GM23338 (cell line): ENCODE measurements at regions not wholly inside any gene's neighbourhood (a gene's known extent, or its start where the extent isn't known, plus 50 kb on each side); places are given as distances from the start of the nearest gene placed in this dataset.

Source experiments
- ATAC-seq: fragments of 200-7000 bp; cut with Tn5 transposase; 3 replicates; pipeline ENCODE4 v1.9.1; 2020
- DNase-seq: peaks from one replicate; pipeline ENCODE4 v3.0.0-alpha.2; 2015; ENCODE audit warnings: low spot score
- H2AFZ ChIP-seq: fragments of 200-600 bp; sonication (generic); 2 replicates; pipeline ENCODE4 v1.8.0; 2016; ENCODE audit warnings: antibody characterized with exemption, mild to moderate bottlenecking, moderate library complexity
- H3F3A ChIP-seq: fragments of 200-600 bp; sonication (generic); replicated peaks from 2 replicates; pipeline ENCODE4 v1.8.0; 2017; ENCODE audit warnings: antibody characterized with exemption, mixed run types, low read depth
- H3K27ac ChIP-seq: fragments of 200-600 bp; sonication (generic); 2 replicates; pipeline ENCODE4 v1.6.1; 2016; ENCODE audit warnings: low read depth
- H3K27me3 ChIP-seq: fragments of 200-600 bp; sonication (generic); 2 replicates; pipeline ENCODE4 v1.8.0; 2016; ENCODE audit warnings: mild to moderate bottlenecking, mixed run types, moderate library complexity; ENCODE audit not compliant: insufficient read depth
- H3K36me3 ChIP-seq: fragments of 200-600 bp; sonication (generic); 2 replicates; pipeline ENCODE4 v1.8.0; 2016; ENCODE audit warnings: mild to moderate bottlenecking; ENCODE audit not compliant: insufficient read depth
- H3K4me1 ChIP-seq: fragments of 200-600 bp; sonication (generic); 2 replicates; pipeline ENCODE4 v1.8.0; 2016; ENCODE audit warnings: mild to moderate bottlenecking, moderate library complexity; ENCODE audit not compliant: insufficient read depth
- H3K4me2 ChIP-seq: fragments of 200-600 bp; sonication (generic); 2 replicates; pipeline ENCODE4 v1.7.1; 2017; ENCODE audit warnings: mixed run types
- H3K4me3 ChIP-seq: fragments of 200-600 bp; sonication (generic); 2 replicates; pipeline ENCODE4 v1.6.1; 2016; ENCODE audit warnings: mixed run types
- H3K79me2 ChIP-seq: fragments of 200-600 bp; sonication (generic); replicated peaks from 2 replicates; pipeline ENCODE4 v1.8.0; 2017; ENCODE audit warnings: mild to moderate bottlenecking; ENCODE audit not compliant: insufficient read depth
- H3K9me2 ChIP-seq: fragments of 200-600 bp; sonication (generic); 2 replicates; pipeline ENCODE4 v1.8.0; 2017; ENCODE audit not compliant: insufficient read depth
- H4K20me1 ChIP-seq: fragments of 200-600 bp; sonication (generic); replicated peaks from 2 replicates; pipeline ENCODE4 v1.8.0; 2017; ENCODE audit warnings: mild to moderate bottlenecking; ENCODE audit not compliant: insufficient read depth
- H3K27ac Mint-ChIP-seq: 2 replicates; pipeline ENCODE4 v1.8.0; 2020; ENCODE audit warnings: inconsistent platforms, mild to moderate bottlenecking, moderate library complexity, mixed read lengths
- H3K27me3 Mint-ChIP-seq: 3 replicates; pipeline ENCODE4 v1.8.0; 2022; ENCODE audit warnings: low read depth, mild to moderate bottlenecking, moderate library complexity, mixed read lengths, inconsistent platforms; ENCODE audit not compliant: insufficient read depth, poor library complexity
- H3K36me3 Mint-ChIP-seq: 3 replicates; pipeline ENCODE4 v1.8.0; 2021; ENCODE audit warnings: low read depth, mild to moderate bottlenecking, inconsistent platforms, moderate library complexity, mixed read lengths
- H3K4me1 Mint-ChIP-seq: 3 replicates; pipeline ENCODE4 v1.8.0; 2020; ENCODE audit warnings: mild to moderate bottlenecking, inconsistent platforms, mixed read lengths
- H3K4me3 Mint-ChIP-seq: 3 replicates; pipeline ENCODE4 v1.8.0; 2021; ENCODE audit warnings: moderate library complexity, mild to moderate bottlenecking, inconsistent platforms, mixed read lengths
- H3K9me3 Mint-ChIP-seq: 3 replicates; pipeline ENCODE4 v1.8.0; 2020; ENCODE audit warnings: moderate library complexity, mild to moderate bottlenecking, inconsistent platforms, mixed read lengths
- EZH2 ChIP-seq: fragments of 200-600 bp; sonication (generic); IDR thresholded peaks from one replicate; pipeline ENCODE4 v1.8.0; 2017; ENCODE audit warnings: antibody characterized with exemption, mild to moderate bottlenecking, low read depth; ENCODE audit not compliant: unreplicated experiment
- EZH2phosphoT487 ChIP-seq: fragments of 200-600 bp; sonication (generic); IDR thresholded peaks from one replicate; pipeline ENCODE4 v1.8.1; 2018; ENCODE audit warnings: antibody characterized with exemption; ENCODE audit not compliant: unreplicated experiment
- JUNB ChIP-seq: IDR thresholded peaks from one replicate; pipeline ENCODE4 v1.6.1; 2016; ENCODE audit warnings: antibody characterized with exemption; ENCODE audit not compliant: unreplicated experiment
- NANOG ChIP-seq: IDR thresholded peaks from 2 replicates; pipeline ENCODE4 v1.6.1; 2016; ENCODE audit warnings: antibody characterized with exemption, borderline replicate concordance
- POLR2AphosphoS5 ChIP-seq: IDR thresholded peaks from 2 replicates; pipeline ENCODE4 v1.6.1; 2016; ENCODE audit warnings: antibody characterized with exemption, low read depth
- STAT1 ChIP-seq: IDR thresholded peaks from one replicate; pipeline ENCODE4 v1.6.1; 2016; ENCODE audit warnings: antibody characterized with exemption; ENCODE audit not compliant: unreplicated experiment
- ZNF114 ChIP-seq: fragments of 250-450 bp; sonication (Bioruptor Pico); IDR thresholded peaks from 2 replicates; pipeline ENCODE4 v1.5.0; 2020; ENCODE audit warnings: mild to moderate bottlenecking, moderate library complexity
- ZNF331 ChIP-seq: fragments of 250-450 bp; sonication (Bioruptor Pico); IDR thresholded peaks from 2 replicates; pipeline ENCODE4 v1.5.0; 2020; ENCODE audit warnings: low read depth, mild to moderate bottlenecking, moderate library complexity
- TF ChIP-seq, protein P1 (sequence below): fragments of 250-450 bp; sonication (Bioruptor Pico); IDR thresholded peaks from 2 replicates; pipeline ENCODE4 v1.5.0; 2020; ENCODE audit warnings: mild to moderate bottlenecking, moderate library complexity
- TF ChIP-seq, protein P2 (sequence below), 2 experiments: fragments of 200-600 bp in 1 of 2; sonication (generic) in 1 of 2; conservative IDR thresholded peaks; 2 replicates each; pipeline versions ENCODE4 v1.5.1 to v1.6.1; 2016 to 2017; ENCODE audit warnings: antibody characterized with exemption in 2 of 2, low read depth in 2 of 2, mild to moderate bottlenecking in 2 of 2, moderate library complexity in 1 of 2
- TF ChIP-seq, protein P3 (sequence below): IDR thresholded peaks from one replicate; pipeline ENCODE4 v1.6.1; 2018; ENCODE audit warnings: antibody characterized with exemption; ENCODE audit not compliant: unreplicated experiment

DNA sequence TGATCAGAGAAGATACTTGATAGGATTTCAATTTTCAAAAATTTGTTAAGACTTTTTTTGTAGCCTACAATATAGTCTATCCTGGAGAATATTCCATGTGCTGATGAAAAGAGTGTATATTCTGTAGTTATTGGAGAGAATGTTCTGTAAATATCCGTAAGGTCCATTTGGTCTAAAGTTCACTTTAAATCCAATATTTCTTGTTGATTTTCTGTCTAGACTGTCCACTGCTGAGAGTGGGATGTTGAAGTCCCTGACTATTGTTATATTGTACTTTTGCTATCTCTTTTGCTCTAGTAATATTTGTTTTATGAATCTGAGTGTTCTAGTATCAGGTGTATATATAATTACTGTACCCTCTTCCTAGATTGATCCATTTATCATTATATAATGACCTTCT, 406.2 kb upstream of the CNTN4 start:
- H3K27ac Mint-ChIP-seq: no peak overlapping the region
- ATAC-seq: no peak
- H3K79me2 ChIP-seq: no peaks in the 10 kb centered on the region
- H3K4me3 Mint-ChIP-seq: no peak overlapping the region
- H3K4me2 ChIP-seq: no peak overlapping the region
- no peaks in the 10 kb centered on the region for H3K36me3 ChIP-seq
- peaks cover 21% of the 10 kb centered on the region; the same call in 2 of the 3 replicates for H3K36me3 Mint-ChIP-seq
- TF ChIP-seq POLR2AphosphoS5 (no peak), ZNF331 (no peak), NANOG (no peak), JUNB (no peak), EZH2phosphoT487 (no peak), EZH2 (no peak), STAT1 (no peak), ZNF114 (no peak)
- TF ChIP-seq, protein P1, sequence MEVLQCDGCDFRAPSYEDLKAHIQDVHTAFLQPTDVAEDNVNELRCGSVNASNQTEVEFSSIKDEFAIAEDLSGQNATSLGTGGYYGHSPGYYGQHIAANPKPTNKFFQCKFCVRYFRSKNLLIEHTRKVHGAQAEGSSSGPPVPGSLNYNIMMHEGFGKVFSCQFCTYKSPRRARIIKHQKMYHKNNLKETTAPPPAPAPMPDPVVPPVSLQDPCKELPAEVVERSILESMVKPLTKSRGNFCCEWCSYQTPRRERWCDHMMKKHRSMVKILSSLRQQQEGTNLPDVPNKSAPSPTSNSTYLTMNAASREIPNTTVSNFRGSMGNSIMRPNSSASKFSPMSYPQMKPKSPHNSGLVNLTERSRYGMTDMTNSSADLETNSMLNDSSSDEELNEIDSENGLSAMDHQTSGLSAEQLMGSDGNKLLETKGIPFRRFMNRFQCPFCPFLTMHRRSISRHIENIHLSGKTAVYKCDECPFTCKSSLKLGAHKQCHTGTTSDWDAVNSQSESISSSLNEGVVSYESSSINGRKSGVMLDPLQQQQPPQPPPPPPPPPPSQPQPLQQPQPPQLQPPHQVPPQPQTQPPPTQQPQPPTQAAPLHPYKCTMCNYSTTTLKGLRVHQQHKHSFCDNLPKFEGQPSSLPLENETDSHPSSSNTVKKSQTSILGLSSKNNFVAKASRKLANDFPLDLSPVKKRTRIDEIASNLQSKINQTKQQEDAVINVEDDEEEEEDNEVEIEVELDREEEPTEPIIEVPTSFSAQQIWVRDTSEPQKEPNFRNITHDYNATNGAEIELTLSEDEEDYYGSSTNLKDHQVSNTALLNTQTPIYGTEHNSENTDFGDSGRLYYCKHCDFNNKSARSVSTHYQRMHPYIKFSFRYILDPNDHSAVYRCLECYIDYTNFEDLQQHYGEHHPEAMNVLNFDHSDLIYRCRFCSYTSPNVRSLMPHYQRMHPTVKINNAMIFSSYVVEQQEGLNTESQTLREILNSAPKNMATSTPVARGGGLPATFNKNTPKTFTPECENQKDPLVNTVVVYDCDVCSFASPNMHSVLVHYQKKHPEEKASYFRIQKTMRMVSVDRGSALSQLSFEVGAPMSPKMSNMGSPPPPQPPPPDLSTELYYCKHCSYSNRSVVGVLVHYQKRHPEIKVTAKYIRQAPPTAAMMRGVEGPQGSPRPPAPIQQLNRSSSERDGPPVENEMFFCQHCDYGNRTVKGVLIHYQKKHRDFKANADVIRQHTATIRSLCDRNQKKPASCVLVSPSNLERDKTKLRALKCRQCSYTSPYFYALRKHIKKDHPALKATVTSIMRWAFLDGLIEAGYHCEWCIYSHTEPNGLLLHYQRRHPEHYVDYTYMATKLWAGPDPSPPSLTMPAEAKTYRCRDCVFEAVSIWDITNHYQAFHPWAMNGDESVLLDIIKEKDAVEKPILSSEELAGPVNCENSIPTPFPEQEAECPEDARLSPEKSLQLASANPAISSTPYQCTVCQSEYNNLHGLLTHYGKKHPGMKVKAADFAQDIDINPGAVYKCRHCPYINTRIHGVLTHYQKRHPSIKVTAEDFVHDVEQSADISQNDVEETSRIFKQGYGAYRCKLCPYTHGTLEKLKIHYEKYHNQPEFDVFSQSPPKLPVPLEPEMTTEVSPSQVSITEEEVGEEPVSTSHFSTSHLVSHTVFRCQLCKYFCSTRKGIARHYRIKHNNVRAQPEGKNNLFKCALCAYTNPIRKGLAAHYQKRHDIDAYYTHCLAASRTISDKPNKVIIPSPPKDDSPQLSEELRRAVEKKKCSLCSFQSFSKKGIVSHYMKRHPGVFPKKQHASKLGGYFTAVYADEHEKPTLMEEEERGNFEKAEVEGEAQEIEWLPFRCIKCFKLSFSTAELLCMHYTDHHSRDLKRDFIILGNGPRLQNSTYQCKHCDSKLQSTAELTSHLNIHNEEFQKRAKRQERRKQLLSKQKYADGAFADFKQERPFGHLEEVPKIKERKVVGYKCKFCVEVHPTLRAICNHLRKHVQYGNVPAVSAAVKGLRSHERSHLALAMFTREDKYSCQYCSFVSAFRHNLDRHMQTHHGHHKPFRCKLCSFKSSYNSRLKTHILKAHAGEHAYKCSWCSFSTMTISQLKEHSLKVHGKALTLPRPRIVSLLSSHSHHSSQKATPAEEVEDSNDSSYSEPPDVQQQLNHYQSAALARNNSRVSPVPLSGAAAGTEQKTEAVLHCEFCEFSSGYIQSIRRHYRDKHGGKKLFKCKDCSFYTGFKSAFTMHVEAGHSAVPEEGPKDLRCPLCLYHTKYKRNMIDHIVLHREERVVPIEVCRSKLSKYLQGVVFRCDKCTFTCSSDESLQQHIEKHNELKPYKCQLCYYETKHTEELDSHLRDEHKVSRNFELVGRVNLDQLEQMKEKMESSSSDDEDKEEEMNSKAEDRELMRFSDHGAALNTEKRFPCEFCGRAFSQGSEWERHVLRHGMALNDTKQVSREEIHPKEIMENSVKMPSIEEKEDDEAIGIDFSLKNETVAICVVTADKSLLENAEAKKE: no peak
- TF ChIP-seq, protein P2, sequence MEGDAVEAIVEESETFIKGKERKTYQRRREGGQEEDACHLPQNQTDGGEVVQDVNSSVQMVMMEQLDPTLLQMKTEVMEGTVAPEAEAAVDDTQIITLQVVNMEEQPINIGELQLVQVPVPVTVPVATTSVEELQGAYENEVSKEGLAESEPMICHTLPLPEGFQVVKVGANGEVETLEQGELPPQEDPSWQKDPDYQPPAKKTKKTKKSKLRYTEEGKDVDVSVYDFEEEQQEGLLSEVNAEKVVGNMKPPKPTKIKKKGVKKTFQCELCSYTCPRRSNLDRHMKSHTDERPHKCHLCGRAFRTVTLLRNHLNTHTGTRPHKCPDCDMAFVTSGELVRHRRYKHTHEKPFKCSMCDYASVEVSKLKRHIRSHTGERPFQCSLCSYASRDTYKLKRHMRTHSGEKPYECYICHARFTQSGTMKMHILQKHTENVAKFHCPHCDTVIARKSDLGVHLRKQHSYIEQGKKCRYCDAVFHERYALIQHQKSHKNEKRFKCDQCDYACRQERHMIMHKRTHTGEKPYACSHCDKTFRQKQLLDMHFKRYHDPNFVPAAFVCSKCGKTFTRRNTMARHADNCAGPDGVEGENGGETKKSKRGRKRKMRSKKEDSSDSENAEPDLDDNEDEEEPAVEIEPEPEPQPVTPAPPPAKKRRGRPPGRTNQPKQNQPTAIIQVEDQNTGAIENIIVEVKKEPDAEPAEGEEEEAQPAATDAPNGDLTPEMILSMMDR (conservative IDR thresholded peaks at IDR 0.05; ENCODE audit: low read depth in 2 of 2): no peak
- TF ChIP-seq, protein P3, sequence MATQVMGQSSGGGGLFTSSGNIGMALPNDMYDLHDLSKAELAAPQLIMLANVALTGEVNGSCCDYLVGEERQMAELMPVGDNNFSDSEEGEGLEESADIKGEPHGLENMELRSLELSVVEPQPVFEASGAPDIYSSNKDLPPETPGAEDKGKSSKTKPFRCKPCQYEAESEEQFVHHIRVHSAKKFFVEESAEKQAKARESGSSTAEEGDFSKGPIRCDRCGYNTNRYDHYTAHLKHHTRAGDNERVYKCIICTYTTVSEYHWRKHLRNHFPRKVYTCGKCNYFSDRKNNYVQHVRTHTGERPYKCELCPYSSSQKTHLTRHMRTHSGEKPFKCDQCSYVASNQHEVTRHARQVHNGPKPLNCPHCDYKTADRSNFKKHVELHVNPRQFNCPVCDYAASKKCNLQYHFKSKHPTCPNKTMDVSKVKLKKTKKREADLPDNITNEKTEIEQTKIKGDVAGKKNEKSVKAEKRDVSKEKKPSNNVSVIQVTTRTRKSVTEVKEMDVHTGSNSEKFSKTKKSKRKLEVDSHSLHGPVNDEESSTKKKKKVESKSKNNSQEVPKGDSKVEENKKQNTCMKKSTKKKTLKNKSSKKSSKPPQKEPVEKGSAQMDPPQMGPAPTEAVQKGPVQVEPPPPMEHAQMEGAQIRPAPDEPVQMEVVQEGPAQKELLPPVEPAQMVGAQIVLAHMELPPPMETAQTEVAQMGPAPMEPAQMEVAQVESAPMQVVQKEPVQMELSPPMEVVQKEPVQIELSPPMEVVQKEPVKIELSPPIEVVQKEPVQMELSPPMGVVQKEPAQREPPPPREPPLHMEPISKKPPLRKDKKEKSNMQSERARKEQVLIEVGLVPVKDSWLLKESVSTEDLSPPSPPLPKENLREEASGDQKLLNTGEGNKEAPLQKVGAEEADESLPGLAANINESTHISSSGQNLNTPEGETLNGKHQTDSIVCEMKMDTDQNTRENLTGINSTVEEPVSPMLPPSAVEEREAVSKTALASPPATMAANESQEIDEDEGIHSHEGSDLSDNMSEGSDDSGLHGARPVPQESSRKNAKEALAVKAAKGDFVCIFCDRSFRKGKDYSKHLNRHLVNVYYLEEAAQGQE: no peak
- no peaks in the 10 kb centered on the region for H3K4me1 ChIP-seq
- no peaks in the 10 kb centered on the region for H3K9me2 ChIP-seq
- no peaks in the 10 kb centered on the region for H4K20me1 ChIP-seq
- no peaks in the 10 kb centered on the region for H3K4me1 Mint-ChIP-seq
- DNase-seq: no peak
- H3K27me3 Mint-ChIP-seq: peaks cover 2% of the 10 kb centered on the region
- H3K4me3 ChIP-seq: no peak overlapping the region
- H3F3A ChIP-seq: no peaks in the 10 kb centered on the region
- no peak overlapping the region for H2AFZ ChIP-seq
- no peaks in the 10 kb centered on the region for H3K27me3 ChIP-seq
- no peak overlapping the region for H3K27ac ChIP-seq
- H3K9me3 Mint-ChIP-seq: peaks cover 85% of the 10 kb centered on the region
